H1 (cell line): ENCODE measurements at regions not wholly inside any gene's neighbourhood (a gene's known extent, or its start where the extent isn't known, plus 50 kb on each side); places are given as distances from the start of the nearest gene placed in this dataset.

ENCODE experiments used
- BRCA1 ChIP-seq: IDR thresholded peaks from 2 replicates; pipeline ENCODE4 v1.6.1; 2012; ENCODE audit warnings: low read depth, low read length, improper control_type of control experiment
- MAFK ChIP-seq: IDR thresholded peaks from 2 replicates; pipeline ENCODE4 v1.6.1; 2012; ENCODE audit warnings: low read depth, mild to moderate bottlenecking, improper control_type of control experiment, low read length
- TAF7 ChIP-seq: optimal IDR thresholded peaks from 2 replicates; pipeline ENCODE3; 2011; ENCODE audit warnings: low read depth, mild to moderate bottlenecking, inconsistent platforms, low read length, moderate library complexity, borderline replicate concordance
- TF ChIP-seq, protein P1 (sequence below): IDR thresholded peaks from 2 replicates; pipeline ENCODE4 v1.6.1; 2012; ENCODE audit warnings: inconsistent platforms

GRCh38 chr2:143856978-143857377, 662.9 kb downstream of the ZEB2 start (continued):
- TF ChIP-seq MAFK (no peak), BRCA1 (no peak), TAF7 (no peak)
- TF ChIP-seq, protein P1, sequence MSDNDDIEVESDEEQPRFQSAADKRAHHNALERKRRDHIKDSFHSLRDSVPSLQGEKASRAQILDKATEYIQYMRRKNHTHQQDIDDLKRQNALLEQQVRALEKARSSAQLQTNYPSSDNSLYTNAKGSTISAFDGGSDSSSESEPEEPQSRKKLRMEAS = no peak
